B cell (primary cell): ENCODE measurements at regions not wholly inside any gene's neighbourhood (a gene's known extent, or its start where the extent isn't known, plus 50 kb on each side); places are given as distances from the start of the nearest gene placed in this dataset.
"Not testable (repeated sequence)": the region's sequence is repeated elsewhere in the genome, so short reads cannot be mapped to it uniquely, and the experiment has no call there.

ENCODE experiments used
- ATAC-seq: fragments of 200-7000 bp; cut with Tn5 transposase; one replicate; pipeline ENCODE4 v1.10.0; 2021; ENCODE audit warnings: low read depth, mild to moderate bottlenecking, moderate number of reproducible peaks, moderate library complexity
- CTCF ChIA-PET: fragments of 350-600 bp; sonication (Branson Sonifier 250); formaldehyde crosslinking; loops from one replicate; lab custom pipeline; 2021; ENCODE audit warnings: antibody characterized with exemption, inconsistent platforms; lab: Charles Lee
- POLR2A ChIA-PET: fragments of 350-600 bp; sonication (Branson Sonifier 250); formaldehyde crosslinking; loops from one replicate; lab custom pipeline; 2021; ENCODE audit warnings: antibody characterized with exemption; lab: Charles Lee
- DNase-seq: peaks from one replicate; pipeline ENCODE4 v3.0.0; 2013
- H2AFZ ChIP-seq: 2 replicates; pipeline ENCODE4 v1.6.1; 2012; ENCODE audit warnings: mild to moderate bottlenecking, low read depth, low read length; ENCODE audit not compliant: insufficient read depth, poor library complexity, severe bottlenecking
- H3K27ac ChIP-seq, 2 donors: 1 replicate in 1 of 2; 2 replicates in 1 of 2; pipeline ENCODE4 v1.5.1; 2012 to 2013; ENCODE audit warnings: low read length in 2 of 2, mild to moderate bottlenecking in 2 of 2, moderate library complexity in 1 of 2
- H3K27me3 ChIP-seq, 4 experiments: fragments of 200-600 bp in 1 of 4; sonication (generic) in 1 of 4; replicated peaks in 1 of 4; 1 replicate in 2 of 4; 2 replicates in 2 of 4; pipeline versions ENCODE4 v1.6.1 to v1.7.0; 2013 to 2016; ENCODE audit warnings: low read length in 3 of 4, mild to moderate bottlenecking in 2 of 4, mixed read lengths in 1 of 4, moderate library complexity in 1 of 4; ENCODE audit not compliant: insufficient read depth in 4 of 4, control insufficient read depth in 3 of 4; ENCODE audit errors: control extremely low read depth in 1 of 4
- H3K36me3 ChIP-seq, 2 experiments: replicated peaks in 1 of 2; 1 replicate in 1 of 2; 2 replicates in 1 of 2; pipeline versions ENCODE4 v1.6.1 to v1.7.1; 2013; ENCODE audit warnings: low read length in 1 of 2; ENCODE audit not compliant: insufficient read depth in 2 of 2, control insufficient read depth in 1 of 2; ENCODE audit errors: control extremely low read depth in 1 of 2, extremely low read depth in 1 of 2
- H3K4me1 ChIP-seq, 2 donors: fragments of 200-600 bp in 1 of 2; sonication (generic) in 1 of 2; 1 replicate in 1 of 2; 2 replicates in 1 of 2; pipeline versions ENCODE4 v1.5.1 to v1.6.1; 2013 to 2017; ENCODE audit warnings: low read length in 2 of 2; ENCODE audit not compliant: control insufficient read depth in 2 of 2, insufficient read depth in 2 of 2
- H3K4me2 ChIP-seq: replicated peaks from 2 replicates; pipeline ENCODE3; 2012; ENCODE audit warnings: mild to moderate bottlenecking, low read depth, low read length; ENCODE audit not compliant: poor library complexity, severe bottlenecking
- H3K4me3 ChIP-seq, 5 experiments: fragments of 200-600 bp in 1 of 5; sonication (generic) in 1 of 5; 1 replicate in 3 of 5; 2 replicates in 2 of 5; pipeline versions ENCODE4 v1.5.1 to v1.7.0; 2011 to 2016; ENCODE audit warnings: low read length in 4 of 5, mild to moderate bottlenecking in 4 of 5, low read depth in 2 of 5, control low read depth in 1 of 5, moderate library complexity in 1 of 5; ENCODE audit not compliant: insufficient read depth in 1 of 5; ENCODE audit errors: control extremely low read depth in 1 of 5, extremely low read depth in 1 of 5
- H3K79me2 ChIP-seq: fragments of 200-600 bp; sonication (generic); one replicate; pipeline ENCODE4 v1.6.0; 2016; ENCODE audit warnings: low read length; ENCODE audit not compliant: control insufficient read depth, insufficient read depth
- H3K9ac ChIP-seq: fragments of 200-600 bp; sonication (generic); 2 replicates; pipeline ENCODE4 v1.6.1; 2017; ENCODE audit warnings: mild to moderate bottlenecking, low read length, moderate library complexity
- H3K9me3 ChIP-seq, 3 donors: one replicate each; pipeline versions ENCODE4 v1.6.1 to v1.7.1; 2013; ENCODE audit warnings: low read length in 2 of 3; ENCODE audit not compliant: control insufficient read depth in 2 of 3, insufficient read depth in 1 of 3; ENCODE audit errors: control extremely low read depth in 1 of 3
- H4K20me1 ChIP-seq: 2 replicates; pipeline ENCODE4 v1.6.0; 2012; ENCODE audit warnings: mild to moderate bottlenecking, low read length; ENCODE audit not compliant: insufficient read depth, control insufficient read depth, poor library complexity, severe bottlenecking
- H3K27ac Mint-ChIP-seq: one replicate; pipeline ENCODE4 v1.8.0; 2021; ENCODE audit warnings: mixed read lengths
- H3K27me3 Mint-ChIP-seq: one replicate; pipeline ENCODE4 v1.8.0; 2021; ENCODE audit warnings: mixed read lengths
- H3K4me1 Mint-ChIP-seq: one replicate; pipeline ENCODE4 v1.8.0; 2021; ENCODE audit warnings: mixed read lengths
- H3K4me3 Mint-ChIP-seq: one replicate; pipeline ENCODE4 v1.8.0; 2021; ENCODE audit warnings: mixed read lengths
- H3K9me3 Mint-ChIP-seq: one replicate; pipeline ENCODE4 v1.8.0; 2022; ENCODE audit warnings: mixed read lengths; ENCODE audit not compliant: insufficient read depth
- CTCF ChIP-seq: fragments of 200-600 bp; IDR thresholded peaks from one replicate; pipeline ENCODE4 v1.8.0; 2022; ENCODE audit warnings: antibody characterized with exemption, mild to moderate bottlenecking
- EZH2 ChIP-seq: IDR thresholded peaks from 2 replicates; pipeline ENCODE4 v1.6.1; 2012; ENCODE audit warnings: borderline replicate concordance, low read depth, mild to moderate bottlenecking, moderate library complexity, low read length; ENCODE audit not compliant: insufficient read depth, poor library complexity, severe bottlenecking
- WGBS: methylation state at CpG from one replicate; pipeline ENCODE4 v1.1.5; 2013; ENCODE audit warnings: missing lambda C conversion rate; ENCODE audit not compliant: insufficient coverage; 5-methylcytosine and 5-hydroxymethylcytosine counted together
- intact Hi-C: fragments of 100-400 bp; cut with micrococcal nuclease; formaldehyde crosslinking; loops from one replicate; pipeline ENCODE4 v1.10.0; 2022

GRCh38 chr6:63514488-63515173 is 57.6 kb upstream of the LOC128125822 start:
- Mint-ChIP-seq H3K9me3 (no peaks in the 10 kb centered on the region), H3K4me3 (no peak overlapping the region), H3K27me3 (no peaks in the 10 kb centered on the region), H3K27ac (no peak overlapping the region), H3K4me1 (peaks cover 10% of the 10 kb centered on the region)
- no peak overlapping the region for H3K4me2 ChIP-seq
- no peak overlapping the region for H3K27ac ChIP-seq
- WGBS = no CpG with 5 or more reads among the region's 4 CpGs
- no peaks in the 10 kb centered on the region for H3K79me2 ChIP-seq
- DNase-seq (no peak), ATAC-seq (no peak)
- ChIA-PET POLR2A (no interaction called here), CTCF (no interaction called here)
- TF ChIP-seq CTCF = no peak
- TF ChIP-seq EZH2 = no peak
- no peaks in the 10 kb centered on the region for H3K27me3 ChIP-seq
- H3K36me3 ChIP-seq = no peaks in the 10 kb centered on the region
- H3K4me3 ChIP-seq = no peak overlapping the region
- intact Hi-C loops = no loop called here
- H3K9ac ChIP-seq = no peak overlapping the region
- H2AFZ ChIP-seq = no peak overlapping the region
- H4K20me1 ChIP-seq = no peaks in the 10 kb centered on the region
- peaks cover 8 to 13% of the 10 kb centered on the region in 2 donors for H3K4me1 ChIP-seq
- H3K9me3 ChIP-seq = no peaks in the 10 kb centered on the region

- H3K9ac ChIP-seq, H4K20me1 ChIP-seq, H3K79me2 ChIP-seq, POLR2A ChIA-PET, CTCF ChIA-PET, intact Hi-C loops, H3K4me3 Mint-ChIP-seq, H3K36me3 ChIP-seq, H3K27ac ChIP-seq, H3K9me3 ChIP-seq, ATAC-seq, DNase-seq, H3K9me3 Mint-ChIP-seq, H3K27me3 ChIP-seq, H2AFZ ChIP-seq, H3K27ac Mint-ChIP-seq, H3K4me3 ChIP-seq, H3K4me2 ChIP-seq, H3K27me3 Mint-ChIP-seq: not testable (repeated sequence)
- peaks cover 8 to 13% of the 10 kb centered on the region in 2 donors for H3K4me1 ChIP-seq
- peaks cover 14% of the 10 kb centered on the region for H3K4me1 Mint-ChIP-seq
- no CpG with 5 or more reads among the region's 5 CpGs for WGBS
Observed at GRCh38 chr6:63515227-63515626, 57.1 kb upstream of the LOC128125822 start.
